Fibroblast of the conjunctiva (primary cell): ENCODE measurements at regions not wholly inside any gene's neighbourhood (a gene's known extent, or its start where the extent isn't known, plus 50 kb on each side); places are given as distances from the start of the nearest gene placed in this dataset.
A peak's percentile ranks its signal among the peaks of the same experiment; 100 is the strongest.

ENCODE experiments used
- DNase-seq: peaks from one replicate; pipeline ENCODE4 v3.0.0-alpha.2; 2010; ENCODE audit warnings: low read depth

- no peak for DNase-seq
Measured at GRCh38 chr6:26197933-26198721, 110.9 kb downstream of the HFE start.

- no peak for DNase-seq
Measured at GRCh38 chr6:26198722-26199056, 111.5 kb downstream of the HFE start.

- DNase-seq, result peak; percentile 98
Measured at GRCh38 chr6:26199057-26199772, 112.0 kb downstream of the HFE start.

DNA sequence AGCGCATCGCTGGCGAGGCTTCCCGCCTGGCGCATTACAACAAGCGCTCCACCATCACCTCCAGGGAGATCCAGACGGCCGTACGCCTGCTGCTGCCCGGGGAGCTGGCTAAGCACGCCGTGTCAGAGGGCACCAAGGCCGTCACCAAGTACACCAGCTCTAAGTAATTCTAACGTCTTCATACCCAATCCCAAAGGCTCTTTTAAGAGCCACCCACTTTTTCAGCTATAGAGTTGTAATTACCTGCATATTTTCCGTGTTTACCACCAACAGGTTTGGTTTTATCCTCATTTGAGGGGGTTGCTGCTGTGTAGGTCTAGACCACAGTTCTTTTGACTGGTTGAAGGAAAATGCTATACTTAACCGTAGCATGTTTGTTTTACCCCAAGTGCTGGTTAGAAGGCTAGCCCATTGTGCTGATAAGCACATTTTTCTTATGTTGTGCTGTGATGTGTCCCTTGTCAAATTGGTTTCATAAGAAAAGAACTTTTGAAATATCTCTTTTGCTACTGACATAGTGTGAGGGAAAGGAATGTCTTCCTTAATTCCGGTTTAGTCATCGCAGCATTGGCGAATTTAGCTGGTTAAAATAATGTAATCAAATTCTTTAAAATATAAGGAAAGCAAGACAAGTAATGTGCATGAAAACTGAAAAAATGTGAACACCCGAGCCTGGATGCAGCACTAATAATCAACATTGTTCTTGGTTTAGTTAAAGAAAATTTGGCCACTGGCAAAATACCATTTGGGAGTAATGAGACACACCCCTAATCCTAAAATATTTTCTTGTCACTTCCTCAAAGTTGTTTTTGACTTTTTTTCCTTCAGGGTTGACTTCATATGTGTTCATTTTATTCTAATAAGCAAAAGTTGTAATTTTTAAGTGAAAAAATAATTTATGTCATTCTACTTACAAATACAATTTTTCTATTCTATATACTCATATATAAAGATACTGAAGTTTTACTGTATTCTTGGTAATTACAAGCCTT is 112.8 kb downstream of the HFE start:
- no peak for DNase-seq

DNA sequence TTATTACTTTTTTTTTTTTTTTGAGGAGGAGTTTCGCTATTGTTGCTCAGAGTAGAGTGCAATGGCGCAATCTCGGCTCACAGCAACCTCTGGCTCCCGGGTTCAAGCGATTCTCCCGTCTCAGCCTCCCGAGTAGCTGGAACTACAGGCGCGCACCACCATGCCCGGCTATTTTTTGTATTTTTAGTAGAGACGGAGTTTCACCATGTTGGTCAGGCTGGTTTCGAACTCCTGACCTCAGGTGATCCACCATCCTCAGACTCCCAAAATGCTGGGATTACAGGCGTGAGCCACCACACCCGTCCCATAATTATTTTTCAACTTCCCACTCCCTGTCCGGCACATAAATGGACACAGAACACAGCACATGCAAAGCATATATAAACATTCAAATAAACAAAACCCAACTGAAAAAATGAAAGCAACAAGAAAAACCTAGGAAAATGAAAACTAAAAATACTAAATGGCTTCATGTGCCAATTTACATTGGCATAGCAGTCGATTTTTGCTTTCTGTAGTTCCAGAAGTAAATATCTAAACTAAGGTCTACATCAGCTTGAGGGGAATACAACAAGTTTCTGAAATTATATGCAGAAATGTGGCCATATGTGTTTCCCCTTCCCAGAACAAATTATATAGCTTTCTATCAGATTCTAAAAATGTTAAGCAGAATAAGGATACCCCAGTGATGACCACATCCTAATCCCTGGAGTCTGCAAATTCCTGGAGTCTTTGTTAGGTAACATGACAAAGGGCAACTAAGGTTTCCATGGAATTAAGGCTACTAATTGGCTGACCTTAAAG is 113.9 kb downstream of the HFE start:
- DNase-seq, result no peak

DNA sequence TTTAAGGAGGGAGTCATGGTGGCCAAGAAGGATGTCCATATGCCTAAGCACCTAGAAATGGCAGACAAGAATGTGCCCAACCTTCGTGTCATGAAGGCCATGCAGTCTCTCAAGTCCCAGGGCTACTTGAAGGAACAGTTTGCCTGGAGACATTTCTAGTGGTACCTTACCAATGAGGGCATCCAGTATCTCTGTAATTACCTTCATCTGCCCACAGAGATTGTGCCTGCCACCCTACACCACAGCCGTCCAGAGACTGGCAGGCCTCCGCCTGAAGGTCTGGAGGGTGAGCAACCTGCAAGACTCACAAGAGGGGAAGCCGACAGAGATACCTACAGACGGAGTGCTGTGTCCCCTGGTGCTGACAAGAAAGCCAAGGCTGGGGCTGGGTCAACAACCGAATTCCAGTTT is 115.0 kb downstream of the HFE start:
- no peak for DNase-seq

DNA sequence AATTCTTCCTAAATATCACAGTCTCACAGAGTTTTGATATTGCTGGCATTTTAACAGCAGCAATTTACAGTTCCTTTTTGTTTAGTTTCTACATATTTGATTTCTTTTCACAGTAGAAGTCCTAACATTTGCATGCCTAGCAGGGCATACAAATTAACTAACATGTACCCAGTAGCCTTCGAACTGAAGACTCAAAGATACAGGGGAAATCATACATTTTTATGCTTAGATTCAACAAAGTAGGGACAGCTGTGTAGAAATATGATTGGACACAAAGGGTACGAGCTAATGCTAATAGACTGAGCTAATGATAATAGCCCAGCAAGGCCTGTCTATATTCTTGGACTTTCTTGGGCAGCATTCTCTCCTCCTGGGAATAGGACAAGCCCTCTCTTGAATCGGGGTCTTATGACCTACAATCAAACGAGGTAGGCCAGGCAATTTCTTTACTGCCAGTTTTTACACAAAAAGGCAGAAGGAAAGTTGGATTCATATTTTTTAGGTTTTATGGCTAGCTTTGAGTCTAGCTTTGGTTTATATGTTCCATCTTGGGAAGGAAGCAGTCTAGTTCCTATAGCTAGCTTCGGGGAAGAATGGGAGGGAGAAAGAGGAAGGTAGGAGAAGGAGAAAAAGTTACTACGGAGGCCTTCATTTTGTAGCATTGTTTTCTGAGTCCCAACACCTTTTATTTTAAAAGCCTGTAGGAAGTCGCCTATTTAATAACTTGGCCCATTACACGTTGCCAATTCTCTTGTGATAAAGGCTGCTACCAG is 115.8 kb downstream of the HFE start:
- DNase-seq, result no peak

DNA sequence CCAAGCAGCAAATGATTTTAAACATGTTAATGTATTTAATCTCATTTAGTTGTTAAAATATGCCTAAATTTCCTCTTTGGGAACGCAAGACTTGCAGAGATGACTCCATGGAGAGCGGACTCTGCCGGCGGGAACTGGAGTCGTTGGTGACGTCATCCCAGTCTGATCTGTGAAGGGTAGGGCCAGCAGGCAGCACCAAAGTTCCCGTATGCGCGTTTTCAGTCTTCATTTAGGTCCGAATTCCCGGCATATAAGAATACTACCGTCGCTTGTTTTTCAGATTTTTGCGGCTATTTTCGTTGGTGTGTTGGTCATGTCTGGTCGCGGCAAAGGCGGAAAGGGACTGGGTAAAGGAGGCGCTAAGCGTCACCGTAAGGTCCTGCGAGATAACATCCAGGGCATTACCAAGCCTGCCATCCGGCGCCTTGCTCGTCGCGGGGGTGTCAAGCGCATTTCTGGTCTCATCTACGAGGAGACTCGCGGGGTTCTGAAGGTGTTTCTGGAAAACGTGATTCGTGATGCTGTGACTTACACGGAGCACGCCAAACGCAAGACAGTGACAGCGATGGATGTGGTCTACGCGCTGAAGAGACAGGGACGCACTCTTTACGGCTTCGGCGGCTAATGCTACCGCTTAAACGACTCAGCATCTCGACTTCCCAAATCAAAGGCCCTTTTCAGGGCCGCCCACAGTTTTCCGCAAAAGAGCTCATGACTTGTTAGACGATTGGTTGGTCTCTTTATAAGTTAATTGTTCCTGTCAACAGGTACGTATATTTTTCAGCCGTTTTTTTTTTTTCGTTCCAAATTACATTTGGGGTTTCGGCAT is 117.3 kb downstream of the HFE start:
- DNase-seq, result peak; percentile 99

GRCh38 chr6:26205161-26205624 is 118.0 kb downstream of the HFE start:
- DNase-seq, result peak; percentile 82

GRCh38 chr6:26205625-26206574 is 118.7 kb downstream of the HFE start:
- DNase-seq, result peak; percentile 61

- DNase-seq, result no peak
Measured at GRCh38 chr6:26206868-26207801, 119.9 kb downstream of the HFE start.

DNA sequence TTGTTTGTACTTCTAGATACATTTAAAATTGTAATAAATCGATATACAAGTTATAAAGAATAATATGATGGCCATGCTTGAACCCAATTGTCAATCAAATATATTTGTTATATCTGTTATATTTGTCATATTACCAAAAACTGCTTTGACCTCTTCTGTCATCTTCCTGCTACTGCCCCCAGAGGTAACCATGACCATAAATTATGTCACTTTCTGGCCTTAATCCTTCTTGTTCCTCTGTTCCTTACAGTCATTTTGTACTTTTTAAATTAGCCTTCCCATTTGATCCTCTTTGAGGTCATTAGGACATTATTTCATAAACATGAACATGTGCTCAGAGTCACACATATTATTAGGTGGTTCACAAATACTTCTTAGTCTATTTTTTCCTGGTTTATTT is 124.7 kb downstream of the HFE start:
- no peak for DNase-seq

DNA sequence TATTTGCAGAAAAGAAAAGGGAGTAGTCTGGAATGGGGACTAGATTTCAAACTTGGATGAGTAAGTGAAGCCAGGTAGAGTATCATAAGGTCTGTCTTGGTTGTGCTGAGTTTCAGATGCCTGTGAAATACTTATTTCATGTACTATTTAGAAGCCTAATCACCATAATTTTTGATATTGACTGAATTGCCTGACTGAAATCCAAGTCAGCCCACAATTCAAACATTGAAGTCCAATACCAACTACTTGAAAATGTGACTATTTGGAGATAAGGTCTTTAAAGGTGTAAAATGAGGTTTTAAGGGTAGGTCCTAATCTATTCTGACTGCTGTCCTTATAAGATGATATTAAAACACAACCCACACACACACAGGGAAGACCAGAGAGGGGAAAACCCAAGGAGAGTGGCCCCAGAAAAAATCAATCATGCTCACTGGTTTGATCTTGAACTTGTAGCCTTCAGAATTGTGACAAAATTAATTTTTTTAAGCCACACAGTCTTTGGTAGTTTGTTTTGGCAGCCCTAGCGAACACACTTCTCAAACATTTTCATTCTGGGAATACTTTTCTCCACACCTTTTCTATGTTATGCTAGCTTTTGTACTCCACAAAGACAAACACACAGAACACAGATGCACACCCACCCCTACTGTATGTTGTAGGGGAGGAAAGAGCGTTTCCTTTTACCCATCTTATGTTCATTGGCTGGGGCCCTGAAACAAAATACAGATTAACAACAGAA is 126.3 kb downstream of the HFE start:
- no peak for DNase-seq

- no peak for DNase-seq
Measured at GRCh38 chr6:26214803-26215584, 127.8 kb downstream of the HFE start.

GRCh38 chr6:26215585-26216358 is 128.5 kb downstream of the HFE start:
- no peak for DNase-seq
